Vagina (tissue), 2 donors: ENCODE measurements at regions not wholly inside any gene's neighbourhood (a gene's known extent, or its start where the extent isn't known, plus 50 kb on each side); places are given as distances from the start of the nearest gene placed in this dataset.
A peak's percentile ranks its signal among the peaks of the same experiment; 100 is the strongest.

Experiments used
- DNase-seq, 2 donors: peaks; one replicate each; pipeline ENCODE4 v3.0.0-alpha.2; 2017; ENCODE audit errors: extremely low spot score in 2 of 2
- H3K27ac ChIP-seq: fragments of 200-600 bp; sonication (generic); one replicate; pipeline ENCODE4 v1.5.1; 2019
- H3K27me3 ChIP-seq: fragments of 200-600 bp; sonication (generic); one replicate; pipeline ENCODE4 v1.5.1; 2019
- H3K36me3 ChIP-seq, 2 donors: fragments of 200-600 bp; sonication (generic); one replicate each; pipeline ENCODE4 v1.5.1; 2017 to 2019
- H3K4me1 ChIP-seq: fragments of 200-600 bp; sonication (generic); one replicate; pipeline ENCODE4 v1.5.1; 2019
- H3K4me3 ChIP-seq, 2 donors: fragments of 200-600 bp; sonication (generic); 1 replicate in 1 of 2; 2 replicates in 1 of 2; pipeline ENCODE4 v1.5.1; 2016 to 2019
- H3K9me3 ChIP-seq: fragments of 200-600 bp; sonication (generic); one replicate; pipeline ENCODE4 v1.5.1; 2019
- CTCF ChIP-seq, 3 experiments: fragments of 450-650 bp in 2 of 3; fragments of 200-600 bp in 1 of 3; sonication (generic) in 1 of 3; IDR thresholded peaks; one replicate each; pipeline ENCODE4 v1.5.1; 2017 to 2019; ENCODE audit warnings: antibody characterized with exemption in 3 of 3, mild to moderate bottlenecking in 2 of 3, moderate library complexity in 2 of 3
- POLR2A ChIP-seq, 2 donors: fragments of 450-650 bp; IDR thresholded peaks; one replicate each; pipeline ENCODE4 v1.6.1; 2017; ENCODE audit warnings: antibody characterized with exemption in 2 of 2, mild to moderate bottlenecking in 2 of 2, moderate library complexity in 2 of 2
- POLR2AphosphoS5 ChIP-seq, 2 donors: sonication (generic); formaldehyde crosslinking; IDR thresholded peaks; one replicate each; pipeline ENCODE4 v1.9.0; 2017; ENCODE audit warnings: antibody characterized with exemption in 2 of 2, mild to moderate bottlenecking in 2 of 2, low read depth in 1 of 2; ENCODE audit not compliant: insufficient read depth in 1 of 2
- intact Hi-C: fragments of 100-400 bp; cut with DNase I; formaldehyde crosslinking; loops from one replicate; pipeline ENCODE4 v1.15.1; 2023

GRCh38 chr7:156461881-156462665 is 178.5 kb upstream of the RNF32 start:
- TF ChIP-seq POLR2AphosphoS5 (IDR thresholded peaks at IDR 0.05; ENCODE audit: insufficient read depth in 1 of 2, low read depth in 1 of 2) (no peak), POLR2A (IDR thresholded peaks at IDR 0.05) (no peak), CTCF (IDR thresholded peaks at IDR 0.05) (no peak)
- H3K36me3 ChIP-seq, result no peaks in the 10 kb centered on the region
- intact Hi-C loops, result no loop called here
- no peaks in the 10 kb centered on the region for H3K4me1 ChIP-seq
- peak in 1 of 2 donors; percentile 82 for DNase-seq
- H3K27ac ChIP-seq, result no peak overlapping the region
- H3K4me3 ChIP-seq, result no peak overlapping the region
- H3K9me3 ChIP-seq, result no peaks in the 10 kb centered on the region
- H3K27me3 ChIP-seq, result no peaks in the 10 kb centered on the region

GRCh38 chr7:156460858-156461627 is 179.5 kb upstream of the RNF32 start:
- DNase-seq, result peak in 1 of 2 donors; percentile 52
- intact Hi-C loops, result no loop called here
- Histone ChIP-seq H3K4me3 (no peak overlapping the region), H3K4me1 (no peaks in the 10 kb centered on the region), H3K27ac (no peak overlapping the region), H3K9me3 (no peaks in the 10 kb centered on the region), H3K27me3 (no peaks in the 10 kb centered on the region), H3K36me3 (no peaks in the 10 kb centered on the region)
- TF ChIP-seq POLR2AphosphoS5 (IDR thresholded peaks at IDR 0.05; ENCODE audit: insufficient read depth in 1 of 2, low read depth in 1 of 2) (no peak), POLR2A (IDR thresholded peaks at IDR 0.05) (no peak), CTCF (IDR thresholded peaks at IDR 0.05) (no peak)

- DNase-seq, result no peak
- no peaks in the 10 kb centered on the region for H3K4me1 ChIP-seq
- no peaks in the 10 kb centered on the region for H3K27me3 ChIP-seq
These were observed 181.0 kb upstream of the RNF32 start for GRCh38 chr7:156459582-156459981.

DNA sequence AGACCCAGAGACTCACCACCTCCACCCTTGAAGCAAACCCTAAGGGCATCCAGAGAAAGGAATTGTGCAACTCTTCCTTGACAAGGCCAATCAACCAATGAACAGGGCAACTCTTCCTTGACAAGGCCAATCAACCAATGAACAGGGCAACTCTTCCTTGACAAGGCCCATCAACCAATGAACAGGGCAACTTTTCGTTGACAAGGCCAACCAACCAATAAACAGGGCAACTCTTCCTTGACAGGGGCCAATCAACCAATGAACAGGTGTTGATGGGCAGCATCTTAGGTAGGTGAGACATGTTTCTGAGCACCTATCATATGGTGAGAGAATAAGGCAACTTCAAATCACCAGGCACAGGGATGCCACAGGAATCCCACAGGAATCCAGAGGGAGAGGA is 181.5 kb upstream of the RNF32 start:
- Histone ChIP-seq H3K27ac (no peak overlapping the region), H3K27me3 (no peaks in the 10 kb centered on the region), H3K4me1 (no peaks in the 10 kb centered on the region), H3K4me3 (no peak overlapping the region), H3K9me3 (no peaks in the 10 kb centered on the region), H3K36me3 (no peaks in the 10 kb centered on the region)
- intact Hi-C loops, result no loop called here
- TF ChIP-seq CTCF (IDR thresholded peaks at IDR 0.05) (no peak), POLR2A (IDR thresholded peaks at IDR 0.05) (no peak), POLR2AphosphoS5 (IDR thresholded peaks at IDR 0.05; ENCODE audit: insufficient read depth in 1 of 2, low read depth in 1 of 2) (no peak)
- DNase-seq, result no peak

More at GRCh38 chr7:156459582-156459981, 181.0 kb upstream of the RNF32 start:
- Histone ChIP-seq H3K27ac (no peak overlapping the region), H3K36me3 (no peaks in the 10 kb centered on the region), H3K9me3 (no peaks in the 10 kb centered on the region), H3K4me3 (no peak overlapping the region)
- intact Hi-C loops, result no loop called here
- no peak for TF ChIP-seq CTCF (IDR thresholded peaks at IDR 0.05)
- no peak for TF ChIP-seq POLR2AphosphoS5 (IDR thresholded peaks at IDR 0.05; ENCODE audit: insufficient read depth in 1 of 2, low read depth in 1 of 2)
- TF ChIP-seq POLR2A (IDR thresholded peaks at IDR 0.05), result no peak

DNA sequence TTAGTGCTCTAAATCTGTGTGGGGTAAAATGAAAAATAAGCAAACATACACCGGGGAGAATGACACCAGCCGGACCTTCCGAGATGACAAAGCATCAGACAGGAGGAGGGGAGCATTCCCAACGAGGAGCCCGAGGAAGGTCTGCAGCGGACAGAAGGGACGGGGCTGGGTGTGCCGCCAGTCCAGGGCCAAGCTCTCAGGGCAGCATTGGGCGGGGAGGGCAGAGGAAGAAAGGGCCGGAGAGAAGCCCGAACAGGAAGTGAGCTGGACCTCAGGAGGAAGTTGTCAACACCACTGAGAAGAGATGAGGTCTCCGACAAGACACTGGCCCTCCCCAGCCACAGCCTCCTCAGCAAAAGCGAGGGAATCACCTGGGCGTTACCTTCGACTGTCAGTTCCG is 182.6 kb upstream of the RNF32 start:
- H3K27me3 ChIP-seq, result no peaks in the 10 kb centered on the region
- H3K9me3 ChIP-seq, result no peaks in the 10 kb centered on the region
- intact Hi-C loops, result no loop called here
- H3K36me3 ChIP-seq, result no peaks in the 10 kb centered on the region
- no peak for DNase-seq
- no peak for TF ChIP-seq POLR2AphosphoS5 (IDR thresholded peaks at IDR 0.05; ENCODE audit: insufficient read depth in 1 of 2, low read depth in 1 of 2)
- H3K4me3 ChIP-seq, result no peak overlapping the region
- no peaks in the 10 kb centered on the region for H3K4me1 ChIP-seq
- no peak overlapping the region for H3K27ac ChIP-seq
